OCI-LY7 (cell line): ENCODE measurements at regions not wholly inside any gene's neighbourhood (a gene's known extent, or its start where the extent isn't known, plus 50 kb on each side); places are given as distances from the start of the nearest gene placed in this dataset.

ENCODE experiments used
- BruUV-seq: library from RNA; stranded (reverse); fragments of 400-500 nt; replicated peaks from 2 replicates; lab custom pipeline; 2021; lab: Mats Ljungman, UMichigan
- CTCF ChIA-PET: fragments of 300-600 bp; sonication (Branson Sonifier 250); formaldehyde crosslinking; loops from one replicate; lab custom pipeline; 2022; ENCODE audit warnings: antibody characterized with exemption; ENCODE audit not compliant: unreplicated experiment; lab: Charles Lee
- POLR2A ChIA-PET: fragments of 300-600 bp; sonication (Branson Sonifier 250); formaldehyde crosslinking; loops from one replicate; lab custom pipeline; 2022; ENCODE audit warnings: antibody characterized with exemption; lab: Charles Lee
- DNase-seq: peaks from one replicate; pipeline ENCODE4 v3.0.0-alpha.2; 2015; ENCODE audit warnings: low spot score
- H2AFZ ChIP-seq: fragments of 200-600 bp; sonication (generic), shearing (Covaris generic); 2 replicates; pipeline ENCODE4 v1.6.1; 2014; ENCODE audit warnings: mild to moderate bottlenecking, antibody characterized with exemption, low read length, moderate library complexity
- H3K27ac ChIP-seq: fragments of 200-600 bp; sonication (generic); 2 replicates; pipeline ENCODE4 v1.5.1; 2014; ENCODE audit warnings: mixed run types, low read depth, mild to moderate bottlenecking, moderate library complexity, low read length, inconsistent platforms; ENCODE audit not compliant: poor library complexity, severe bottlenecking
- H3K36me3 ChIP-seq: fragments of 200-600 bp; sonication (generic); 2 replicates; pipeline ENCODE4 v1.6.1; 2014; ENCODE audit warnings: mild to moderate bottlenecking, antibody characterized with exemption, low read length, moderate library complexity, mixed read lengths; ENCODE audit not compliant: insufficient read depth
- H3K4me1 ChIP-seq: fragments of 200-600 bp; sonication (generic); 2 replicates; pipeline ENCODE4 v1.5.1; 2014; ENCODE audit warnings: mild to moderate bottlenecking, low read length; ENCODE audit not compliant: insufficient read depth, poor library complexity, severe bottlenecking
- H3K4me2 ChIP-seq: fragments of 200-600 bp; sonication (generic); 2 replicates; pipeline ENCODE4 v1.6.1; 2014; ENCODE audit warnings: mild to moderate bottlenecking, low read length
- H3K4me3 ChIP-seq: fragments of 200-600 bp; sonication (generic); 2 replicates; pipeline ENCODE4 v1.5.1; 2014; ENCODE audit warnings: mild to moderate bottlenecking, low read depth, low read length; ENCODE audit not compliant: poor library complexity, severe bottlenecking
- H3K79me2 ChIP-seq: fragments of 200-600 bp; sonication (generic); 2 replicates; pipeline ENCODE4 v1.6.1; 2016; ENCODE audit warnings: low read depth, mild to moderate bottlenecking, low read length, moderate library complexity, mixed read lengths; ENCODE audit not compliant: insufficient read depth
- H3K9me2 ChIP-seq: fragments of 200-600 bp; sonication (generic); 2 replicates; pipeline ENCODE4 v1.6.1; 2016; ENCODE audit warnings: mild to moderate bottlenecking, low read length, mixed read lengths; ENCODE audit not compliant: insufficient read depth
- H3K9me3 ChIP-seq: fragments of 200-600 bp; sonication (generic); 2 replicates; pipeline ENCODE4 v1.6.1; 2014; ENCODE audit warnings: mild to moderate bottlenecking, mixed run types, low read length, mixed read lengths
- H4K20me1 ChIP-seq: fragments of 200-600 bp; sonication (generic); 2 replicates; pipeline ENCODE4 v1.6.1; 2014; ENCODE audit warnings: mild to moderate bottlenecking, antibody characterized with exemption, low read length, moderate library complexity, mixed read lengths; ENCODE audit not compliant: insufficient read depth
- EZH2phosphoT487 ChIP-seq: fragments of 200-600 bp; sonication (generic); IDR thresholded peaks from 2 replicates; pipeline ENCODE4 v1.6.1; 2018; ENCODE audit warnings: low read depth, borderline replicate concordance, mild to moderate bottlenecking, mixed run types, antibody characterized with exemption, low read length, moderate library complexity, mixed read lengths
- intact Hi-C: fragments of 100-400 bp; cut with micrococcal nuclease; formaldehyde crosslinking; loops from one replicate; pipeline ENCODE4 v1.10.0; 2022; ENCODE audit not compliant: unreplicated experiment
- TF ChIP-seq, protein P1 (sequence below): fragments of 200-600 bp; sonication (generic); conservative IDR thresholded peaks from 2 replicates; pipeline ENCODE4 v1.5.1; 2014; ENCODE audit warnings: mild to moderate bottlenecking, antibody characterized with exemption, low read length, moderate library complexity, mixed read lengths

DNA sequence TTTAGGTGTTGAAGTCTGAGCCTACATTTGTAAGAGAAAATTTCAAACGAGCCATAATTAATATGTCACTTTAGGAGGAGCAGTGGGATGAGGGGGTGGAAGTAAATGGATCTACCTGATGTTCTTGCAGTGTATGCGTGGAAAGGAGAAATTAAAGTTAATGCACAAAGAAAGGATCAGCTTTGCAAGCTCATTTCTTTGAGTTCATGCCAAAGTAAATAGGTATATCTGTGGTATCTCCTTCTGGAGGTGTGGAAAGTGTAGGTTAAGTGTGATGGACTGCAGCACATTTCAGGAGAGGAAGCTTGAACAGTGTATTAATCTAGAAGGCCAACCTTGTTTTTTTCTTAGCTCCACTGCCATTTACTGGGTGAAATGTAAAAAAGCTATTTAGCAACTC is 307.5 kb upstream of the ZEB2 start:
- TF ChIP-seq, protein P1, sequence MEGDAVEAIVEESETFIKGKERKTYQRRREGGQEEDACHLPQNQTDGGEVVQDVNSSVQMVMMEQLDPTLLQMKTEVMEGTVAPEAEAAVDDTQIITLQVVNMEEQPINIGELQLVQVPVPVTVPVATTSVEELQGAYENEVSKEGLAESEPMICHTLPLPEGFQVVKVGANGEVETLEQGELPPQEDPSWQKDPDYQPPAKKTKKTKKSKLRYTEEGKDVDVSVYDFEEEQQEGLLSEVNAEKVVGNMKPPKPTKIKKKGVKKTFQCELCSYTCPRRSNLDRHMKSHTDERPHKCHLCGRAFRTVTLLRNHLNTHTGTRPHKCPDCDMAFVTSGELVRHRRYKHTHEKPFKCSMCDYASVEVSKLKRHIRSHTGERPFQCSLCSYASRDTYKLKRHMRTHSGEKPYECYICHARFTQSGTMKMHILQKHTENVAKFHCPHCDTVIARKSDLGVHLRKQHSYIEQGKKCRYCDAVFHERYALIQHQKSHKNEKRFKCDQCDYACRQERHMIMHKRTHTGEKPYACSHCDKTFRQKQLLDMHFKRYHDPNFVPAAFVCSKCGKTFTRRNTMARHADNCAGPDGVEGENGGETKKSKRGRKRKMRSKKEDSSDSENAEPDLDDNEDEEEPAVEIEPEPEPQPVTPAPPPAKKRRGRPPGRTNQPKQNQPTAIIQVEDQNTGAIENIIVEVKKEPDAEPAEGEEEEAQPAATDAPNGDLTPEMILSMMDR = no peak
- no peak for TF ChIP-seq EZH2phosphoT487
- H3K27ac ChIP-seq = no peak overlapping the region
- intact Hi-C loops = no loop called here
- no TSS peak for BruUV-seq
- H4K20me1 ChIP-seq = no peaks in the 10 kb centered on the region
- H3K4me3 ChIP-seq = no peak overlapping the region
- no peaks in the 10 kb centered on the region for H3K79me2 ChIP-seq
- H3K9me3 ChIP-seq = no peaks in the 10 kb centered on the region
- H3K4me2 ChIP-seq = no peak overlapping the region
- ChIA-PET POLR2A (interaction anchor here (0.6 to 0.8 kb wide), 3 partner anchors 13 to 337 kb away, joined by 3 read pairs; no protein-coding TSS in a partner anchor), CTCF (no interaction called here)
- no peak for DNase-seq
- no peaks in the 10 kb centered on the region for H3K4me1 ChIP-seq
- no peaks in the 10 kb centered on the region for H3K9me2 ChIP-seq
- no peaks in the 10 kb centered on the region for H3K36me3 ChIP-seq
- H2AFZ ChIP-seq = no peak overlapping the region

DNA sequence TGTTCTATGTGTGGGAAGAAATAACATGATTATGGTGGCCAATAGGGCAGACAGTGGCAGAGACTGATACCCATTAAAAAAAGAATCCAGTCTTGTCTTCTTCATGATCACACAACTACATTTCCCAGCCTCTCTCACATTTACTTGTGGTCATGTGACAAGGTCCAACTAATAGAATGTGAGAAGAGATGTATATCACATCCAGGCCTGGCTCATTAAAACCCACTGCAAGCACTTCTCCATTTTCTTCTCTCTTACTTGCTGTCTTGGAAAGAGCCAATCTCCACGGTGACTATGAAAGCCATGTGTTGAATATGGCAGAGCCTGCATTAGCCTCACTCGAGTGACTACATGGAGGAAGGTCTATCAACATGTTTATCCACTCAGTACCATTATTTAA is 306.2 kb upstream of the ZEB2 start:
- BruUV-seq = no TSS peak
- Histone ChIP-seq H4K20me1 (no peaks in the 10 kb centered on the region), H3K9me3 (no peaks in the 10 kb centered on the region), H3K4me1 (no peaks in the 10 kb centered on the region), H3K79me2 (no peaks in the 10 kb centered on the region), H3K4me2 (no peak overlapping the region), H3K4me3 (no peak overlapping the region), H2AFZ (no peak overlapping the region), H3K9me2 (no peaks in the 10 kb centered on the region), H3K36me3 (no peaks in the 10 kb centered on the region), H3K27ac (no peak overlapping the region)
- TF ChIP-seq, protein P1 = no peak
- no peak for TF ChIP-seq EZH2phosphoT487
- ChIA-PET POLR2A (interaction anchor here (0.5 kb wide), 1 partner anchor 10 kb away, joined by 3 read pairs; no protein-coding TSS in a partner anchor), CTCF (no interaction called here)
- intact Hi-C loops = no loop called here
- DNase-seq = no peak

DNA sequence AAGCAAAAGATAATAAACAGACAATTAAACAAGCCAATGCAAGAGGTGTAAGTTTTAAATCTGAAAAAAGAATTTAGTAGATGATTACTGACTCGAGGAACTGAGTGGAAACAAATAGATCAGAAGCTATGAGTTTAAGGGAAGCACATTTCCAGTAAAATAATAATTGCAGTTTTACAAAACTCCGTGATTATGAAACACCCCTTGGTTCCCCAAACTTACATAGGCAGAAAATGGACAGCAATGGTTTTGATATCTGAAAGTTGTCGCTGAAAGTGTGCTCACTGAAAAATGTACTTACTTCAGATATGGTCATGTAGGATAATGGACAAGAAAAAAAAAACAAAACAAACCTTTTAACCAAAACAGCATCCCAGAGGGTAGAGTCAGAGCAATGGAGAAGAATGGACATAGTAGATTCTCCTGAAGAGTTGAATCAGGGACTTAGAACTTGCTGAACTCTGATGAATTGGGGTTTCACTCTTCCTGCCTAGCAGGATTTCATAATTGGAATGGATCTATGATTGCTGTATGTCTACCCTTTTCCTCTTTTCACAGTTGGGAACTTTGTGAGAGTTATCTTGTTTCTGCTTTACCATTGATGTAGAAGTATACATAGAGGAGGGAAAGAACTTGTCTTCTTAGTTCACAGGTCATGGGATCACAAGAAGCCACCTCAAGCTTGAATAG is 305.6 kb upstream of the ZEB2 start:
- DNase-seq = no peak
- POLR2A ChIA-PET = interaction anchor here (0.5 to 0.6 kb wide), 4 partner anchors 9 to 1359 kb away, joined by 3 read pairs; no protein-coding TSS in a partner anchor
- Histone ChIP-seq H3K9me3 (peaks cover 5% of the 10 kb centered on the region; the same call in 1 of the 2 replicates), H3K4me2 (no peak overlapping the region), H3K4me1 (no peaks in the 10 kb centered on the region), H3K4me3 (no peak overlapping the region), H3K36me3 (no peaks in the 10 kb centered on the region), H3K79me2 (no peaks in the 10 kb centered on the region), H2AFZ (no peak overlapping the region), H3K27ac (no peak overlapping the region), H4K20me1 (no peaks in the 10 kb centered on the region), H3K9me2 (no peaks in the 10 kb centered on the region)
- intact Hi-C loops = no loop called here
- no peak for TF ChIP-seq EZH2phosphoT487
- TF ChIP-seq, protein P1 = no peak
- no TSS peak for BruUV-seq
- CTCF ChIA-PET = no interaction called here
